ENCODE measurements at regions not wholly inside any gene's neighbourhood (a gene's known extent, or its start where the extent isn't known, plus 50 kb on each side); places are given as distances from the start of the nearest gene placed in this dataset.
"Not testable (repeated sequence)": the region's sequence is repeated elsewhere in the genome, so short reads cannot be mapped to it uniquely, and the experiment has no call there.

- Mint-ChIP-seq H3K4me3 (ENCODE audit: unreplicated experiment) (no peak overlapping the region), H3K27ac (ENCODE audit: unreplicated experiment) (no peak overlapping the region), H3K4me1 (ENCODE audit: low read depth) (peaks cover 3% of the 10 kb centered on the region), H3K36me3 (ENCODE audit: low read depth) (no peaks in the 10 kb centered on the region), H3K9me3 (ENCODE audit: low read depth) (peaks cover 16% of the 10 kb centered on the region), H3K27me3 (ENCODE audit: low read depth) (peaks cover 16% of the 10 kb centered on the region)
- TF ChIP-seq CTCF (IDR thresholded peaks at IDR 0.05) = no peak
- no peak for DNase-seq (ENCODE audit: low spot score)
Observed at GRCh38 chr4:72875545-72875944, 194.0 kb downstream of the COX18 start.

GRCh38 chr4:72875138-72875537 lies 194.4 kb downstream of the COX18 start:
- Mint-ChIP-seq H3K27me3 (ENCODE audit: low read depth) (peaks cover 18% of the 10 kb centered on the region), H3K4me3 (ENCODE audit: unreplicated experiment) (no peak overlapping the region), H3K36me3 (ENCODE audit: low read depth) (no peaks in the 10 kb centered on the region), H3K9me3 (ENCODE audit: low read depth) (peaks cover 16% of the 10 kb centered on the region), H3K27ac (ENCODE audit: unreplicated experiment) (no peak overlapping the region), H3K4me1 (ENCODE audit: low read depth) (peaks cover 3% of the 10 kb centered on the region)
- no peak for DNase-seq (ENCODE audit: low spot score)
- no peak for TF ChIP-seq CTCF (IDR thresholded peaks at IDR 0.05)

- H3K27me3 Mint-ChIP-seq (ENCODE audit: low read depth) = peaks cover 26% of the 10 kb centered on the region
- no peak for TF ChIP-seq CTCF (IDR thresholded peaks at IDR 0.05)
- H3K36me3 Mint-ChIP-seq (ENCODE audit: low read depth) = peaks cover 3% of the 10 kb centered on the region
- H3K4me1 Mint-ChIP-seq (ENCODE audit: low read depth) = no peaks in the 10 kb centered on the region
- H3K27ac Mint-ChIP-seq (ENCODE audit: unreplicated experiment) = no peak overlapping the region
- peaks cover 16% of the 10 kb centered on the region for H3K9me3 Mint-ChIP-seq (ENCODE audit: low read depth)
- H3K4me3 Mint-ChIP-seq (ENCODE audit: unreplicated experiment) = no peak overlapping the region
- no peak for DNase-seq (ENCODE audit: low spot score)
Observed at GRCh38 chr4:72864898-72865297, 204.6 kb downstream of the COX18 start.

- H3K36me3 Mint-ChIP-seq (ENCODE audit: low read depth) = not testable (repeated sequence)
Observed at GRCh38 chr4:72864277-72864676, 205.2 kb downstream of the COX18 start.

GRCh38 chr4:72860766-72861165 lies 208.8 kb downstream of the COX18 start:
- Mint-ChIP-seq H3K4me3 (ENCODE audit: unreplicated experiment) (no peak overlapping the region), H3K27ac (ENCODE audit: unreplicated experiment) (no peak overlapping the region), H3K27me3 (ENCODE audit: low read depth) (peaks cover 24% of the 10 kb centered on the region), H3K36me3 (ENCODE audit: low read depth) (no peaks in the 10 kb centered on the region), H3K9me3 (ENCODE audit: low read depth) (no peaks in the 10 kb centered on the region), H3K4me1 (ENCODE audit: low read depth) (no peaks in the 10 kb centered on the region)
- DNase-seq (ENCODE audit: low spot score) = no peak
- TF ChIP-seq CTCF (IDR thresholded peaks at IDR 0.05) = no peak

More at GRCh38 chr4:72864277-72864676, 205.2 kb downstream of the COX18 start:
- peaks cover 15% of the 10 kb centered on the region for H3K9me3 Mint-ChIP-seq (ENCODE audit: low read depth)
- H3K4me1 Mint-ChIP-seq (ENCODE audit: low read depth); DNase-seq (ENCODE audit: low spot score); H3K27ac Mint-ChIP-seq (ENCODE audit: unreplicated experiment); H3K4me3 Mint-ChIP-seq (ENCODE audit: unreplicated experiment): not testable (repeated sequence)
- H3K27me3 Mint-ChIP-seq (ENCODE audit: low read depth) = peaks cover 21% of the 10 kb centered on the region

GRCh38 chr4:72858328-72858727 lies 211.2 kb downstream of the COX18 start:
- H3K27me3 Mint-ChIP-seq (ENCODE audit: low read depth) = peaks cover 40% of the 10 kb centered on the region
- H3K36me3 Mint-ChIP-seq (ENCODE audit: low read depth) = no peaks in the 10 kb centered on the region
- H3K4me1 Mint-ChIP-seq (ENCODE audit: low read depth) = no peaks in the 10 kb centered on the region
- H3K27ac Mint-ChIP-seq (ENCODE audit: unreplicated experiment) = no peak overlapping the region
- peaks cover 2% of the 10 kb centered on the region for H3K9me3 Mint-ChIP-seq (ENCODE audit: low read depth)
- H3K4me3 Mint-ChIP-seq (ENCODE audit: unreplicated experiment) = no peak overlapping the region
- no peak for TF ChIP-seq CTCF (IDR thresholded peaks at IDR 0.05)
- DNase-seq (ENCODE audit: low spot score) = no peak

All from chondrocyte (in vitro differentiated cells).